ENCODE measurements at regions not wholly inside any gene's neighbourhood (a gene's known extent, or its start where the extent isn't known, plus 50 kb on each side); places are given as distances from the start of the nearest gene placed in this dataset.

- H3K27ac ChIP-seq: no peak overlapping the region
- H3K4me1 ChIP-seq: no peaks in the 10 kb centered on the region
- intact Hi-C loops (cut with DNase I; ENCODE audit: low total_unique reads): no loop called here
- DNase-seq (ENCODE audit: low spot score in 2 of 2): no peak
- no peak overlapping the region for H3K4me3 ChIP-seq
- H3K27me3 ChIP-seq: peaks cover 0 to 8% of the 10 kb centered on the region in 2 donors
- peaks cover 3% of the 10 kb centered on the region in 2 donors for H3K9me3 ChIP-seq
- H3K36me3 ChIP-seq: no peaks in the 10 kb centered on the region
- TF ChIP-seq POLR2A (IDR thresholded peaks at IDR 0.05) (no peak), POLR2AphosphoS5 (IDR thresholded peaks at IDR 0.05) (no peak), CTCF (IDR thresholded peaks at IDR 0.05) (no peak)
These were observed 105.9 kb upstream of the ANKFN1 start for GRCh38 chr17:56047331-56047730.

- intact Hi-C loops (cut with DNase I; ENCODE audit: low total_unique reads): no loop called here
- Histone ChIP-seq H3K27ac (no peak overlapping the region), H3K4me3 (no peak overlapping the region), H3K36me3 (no peaks in the 10 kb centered on the region), H3K27me3 (no peaks in the 10 kb centered on the region), H3K9me3 (peaks cover 0 to 13% of the 10 kb centered on the region in 2 donors), H3K4me1 (no peaks in the 10 kb centered on the region)
- TF ChIP-seq POLR2A (IDR thresholded peaks at IDR 0.05) (no peak), POLR2AphosphoS5 (IDR thresholded peaks at IDR 0.05) (no peak), CTCF (IDR thresholded peaks at IDR 0.05) (no peak)
- DNase-seq (ENCODE audit: low spot score in 2 of 2): no peak
These were observed 95.4 kb upstream of the ANKFN1 start for GRCh38 chr17:56057869-56058268.

GRCh38 chr17:56064506-56064905 lies 88.8 kb upstream of the ANKFN1 start:
- Histone ChIP-seq H3K4me1 (no peaks in the 10 kb centered on the region), H3K9me3 (no peaks in the 10 kb centered on the region), H3K27me3 (no peaks in the 10 kb centered on the region), H3K27ac (no peak overlapping the region), H3K36me3 (no peaks in the 10 kb centered on the region), H3K4me3 (no peak overlapping the region)
- no peak for TF ChIP-seq POLR2AphosphoS5 (IDR thresholded peaks at IDR 0.05)
- TF ChIP-seq POLR2A (IDR thresholded peaks at IDR 0.05): no peak
- TF ChIP-seq CTCF (IDR thresholded peaks at IDR 0.05): no peak
- DNase-seq (ENCODE audit: low spot score in 2 of 2): no peak
- intact Hi-C loops (cut with DNase I; ENCODE audit: low total_unique reads): no loop called here

DNA sequence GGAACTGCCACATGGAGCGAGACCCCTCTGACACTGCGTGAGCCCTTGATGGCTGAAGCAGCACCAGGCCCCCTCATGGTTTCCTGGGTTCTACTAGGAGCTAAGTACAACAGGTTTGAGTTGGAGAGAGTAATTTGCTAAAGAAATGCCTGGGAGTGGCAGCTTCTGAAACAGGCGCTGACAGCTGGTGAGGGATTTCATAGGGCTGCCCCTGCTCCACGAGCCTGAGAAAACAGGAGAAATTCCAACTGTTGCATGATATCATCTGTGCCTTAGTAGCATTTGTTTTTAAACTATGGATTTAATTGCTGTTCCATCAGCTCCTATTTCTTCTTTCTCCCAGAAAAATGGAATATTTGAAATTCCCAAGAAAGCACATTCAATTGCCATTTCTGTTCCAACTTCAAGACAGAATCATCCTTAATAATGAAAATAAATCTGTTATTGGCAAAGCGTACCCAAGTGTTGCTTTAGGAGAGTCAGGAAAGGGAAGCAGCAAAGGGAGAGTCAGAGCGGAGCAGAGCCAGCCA lies 78.8 kb upstream of the ANKFN1 start:
- H3K4me1 ChIP-seq: no peaks in the 10 kb centered on the region
- no peak overlapping the region for H3K4me3 ChIP-seq
- no peak for DNase-seq (ENCODE audit: low spot score in 2 of 2)
- H3K27ac ChIP-seq: no peak overlapping the region
- TF ChIP-seq POLR2A (IDR thresholded peaks at IDR 0.05) (no peak), POLR2AphosphoS5 (IDR thresholded peaks at IDR 0.05) (no peak), CTCF (IDR thresholded peaks at IDR 0.05) (no peak)
- H3K9me3 ChIP-seq: peaks cover 0 to 16% of the 10 kb centered on the region in 2 donors
- no peaks in the 10 kb centered on the region for H3K36me3 ChIP-seq
- no peaks in the 10 kb centered on the region for H3K27me3 ChIP-seq
- intact Hi-C loops (cut with DNase I; ENCODE audit: low total_unique reads): no loop called here

DNA sequence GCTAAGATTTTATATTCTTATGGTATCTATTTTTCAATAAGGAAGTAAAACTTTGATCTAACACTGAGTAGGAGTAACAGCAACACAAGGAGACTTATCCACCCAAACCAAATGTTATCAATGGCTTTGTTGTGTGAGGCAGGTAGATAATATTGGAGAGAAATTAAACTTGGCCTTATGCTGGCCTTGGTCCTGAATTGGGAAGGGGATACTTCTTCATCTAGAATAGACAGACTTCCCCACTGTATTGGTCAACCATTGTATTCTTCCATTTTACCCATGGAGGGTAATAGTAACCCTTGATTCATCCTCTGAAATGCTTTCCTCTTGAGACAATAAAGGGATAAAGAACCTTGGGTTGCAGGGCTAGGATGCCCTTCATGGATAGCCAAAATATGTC lies 76.3 kb upstream of the ANKFN1 start:
- Histone ChIP-seq H3K9me3 (peaks cover 0 to 16% of the 10 kb centered on the region in 2 donors), H3K36me3 (no peaks in the 10 kb centered on the region), H3K4me3 (no peak overlapping the region), H3K27ac (no peak overlapping the region), H3K27me3 (no peaks in the 10 kb centered on the region), H3K4me1 (no peaks in the 10 kb centered on the region)
- no peak for DNase-seq (ENCODE audit: low spot score in 2 of 2)
- TF ChIP-seq POLR2AphosphoS5 (IDR thresholded peaks at IDR 0.05) (no peak), CTCF (IDR thresholded peaks at IDR 0.05) (no peak), POLR2A (IDR thresholded peaks at IDR 0.05) (no peak)
- intact Hi-C loops (cut with DNase I; ENCODE audit: low total_unique reads): no loop called here

Measured in breast epithelium (tissue), 4 donors.